ENCODE measurements at regions not wholly inside any gene's neighbourhood (a gene's known extent, or its start where the extent isn't known, plus 50 kb on each side); places are given as distances from the start of the nearest gene placed in this dataset.

- no peak for TF ChIP-seq CTCF (IDR thresholded peaks at IDR 0.05)
- Histone ChIP-seq H3K36me3 (ENCODE audit: control insufficient read depth, insufficient read depth, low read length) (no peaks in the 10 kb centered on the region), H2AFZ (no peak overlapping the region), H3K9ac (no peak overlapping the region), H3K4me2 (ENCODE audit: low read length) (no peak overlapping the region), H3K4me3 (ENCODE audit: low read depth, low read length) (no peak overlapping the region), H3K27me3 (ENCODE audit: control insufficient read depth, insufficient read depth, low read length) (no peaks in the 10 kb centered on the region), H3K79me2 (no peaks in the 10 kb centered on the region), H3K4me1 (no peaks in the 10 kb centered on the region), H3K9me3 (ENCODE audit: control insufficient read depth, low read length) (no peaks in the 10 kb centered on the region), H3K27ac (no peak overlapping the region)
Observed at GRCh38 chr10:60614363-60614762, 163.9 kb upstream of the CDK1 start.

GRCh38 chr10:60613434-60613833 lies 164.8 kb upstream of the CDK1 start:
- no peak for TF ChIP-seq CTCF (IDR thresholded peaks at IDR 0.05)
- H3K4me1 ChIP-seq, result no peaks in the 10 kb centered on the region
- no peak overlapping the region for H3K4me2 ChIP-seq (ENCODE audit: low read length)
- no peaks in the 10 kb centered on the region for H3K36me3 ChIP-seq (ENCODE audit: control insufficient read depth, insufficient read depth, low read length)
- H3K9me3 ChIP-seq (ENCODE audit: control insufficient read depth, low read length), result no peaks in the 10 kb centered on the region
- H3K27me3 ChIP-seq (ENCODE audit: control insufficient read depth, insufficient read depth, low read length), result no peaks in the 10 kb centered on the region
- no peak overlapping the region for H2AFZ ChIP-seq
- no peaks in the 10 kb centered on the region for H3K79me2 ChIP-seq
- H3K27ac ChIP-seq, result no peak overlapping the region
- H3K9ac ChIP-seq, result no peak overlapping the region
- H3K4me3 ChIP-seq (ENCODE audit: low read depth, low read length), result no peak overlapping the region

GRCh38 chr10:60611291-60611747 lies 167.0 kb upstream of the CDK1 start:
- no peaks in the 10 kb centered on the region for H3K9me3 ChIP-seq (ENCODE audit: control insufficient read depth, low read length)
- H2AFZ ChIP-seq, result no peak overlapping the region
- no peaks in the 10 kb centered on the region for H3K27me3 ChIP-seq (ENCODE audit: control insufficient read depth, insufficient read depth, low read length)
- no peak overlapping the region for H3K9ac ChIP-seq
- no peaks in the 10 kb centered on the region for H3K36me3 ChIP-seq (ENCODE audit: control insufficient read depth, insufficient read depth, low read length)
- H3K4me3 ChIP-seq (ENCODE audit: low read depth, low read length), result no peak overlapping the region
- no peaks in the 10 kb centered on the region for H3K79me2 ChIP-seq
- no peak overlapping the region for H3K4me2 ChIP-seq (ENCODE audit: low read length)
- TF ChIP-seq CTCF (IDR thresholded peaks at IDR 0.05), result no peak
- no peaks in the 10 kb centered on the region for H3K4me1 ChIP-seq
- no peak overlapping the region for H3K27ac ChIP-seq

GRCh38 chr10:60607372-60607771 lies 170.9 kb upstream of the CDK1 start:
- no peak overlapping the region for H2AFZ ChIP-seq
- no peaks in the 10 kb centered on the region for H3K9me3 ChIP-seq (ENCODE audit: control insufficient read depth, low read length)
- no peak overlapping the region for H3K4me3 ChIP-seq (ENCODE audit: low read depth, low read length)
- no peaks in the 10 kb centered on the region for H3K27me3 ChIP-seq (ENCODE audit: control insufficient read depth, insufficient read depth, low read length)
- H3K79me2 ChIP-seq, result no peaks in the 10 kb centered on the region
- H3K4me2 ChIP-seq (ENCODE audit: low read length), result no peak overlapping the region
- no peaks in the 10 kb centered on the region for H3K36me3 ChIP-seq (ENCODE audit: control insufficient read depth, insufficient read depth, low read length)
- no peak overlapping the region for H3K9ac ChIP-seq
- H3K4me1 ChIP-seq, result peaks cover 5% of the 10 kb centered on the region
- no peak for TF ChIP-seq CTCF (IDR thresholded peaks at IDR 0.05)
- no peak overlapping the region for H3K27ac ChIP-seq

- Histone ChIP-seq H3K4me2 (ENCODE audit: low read length) (no peak overlapping the region), H3K36me3 (ENCODE audit: control insufficient read depth, insufficient read depth, low read length) (no peaks in the 10 kb centered on the region), H3K4me3 (ENCODE audit: low read depth, low read length) (no peak overlapping the region), H3K27me3 (ENCODE audit: control insufficient read depth, insufficient read depth, low read length) (no peaks in the 10 kb centered on the region), H2AFZ (no peak overlapping the region), H3K4me1 (peaks cover 5% of the 10 kb centered on the region), H3K27ac (no peak overlapping the region), H3K9ac (no peak overlapping the region), H3K79me2 (no peaks in the 10 kb centered on the region), H3K9me3 (ENCODE audit: control insufficient read depth, low read length) (no peaks in the 10 kb centered on the region)
- TF ChIP-seq CTCF (IDR thresholded peaks at IDR 0.05), result no peak
Observed at GRCh38 chr10:60606343-60607080, 171.8 kb upstream of the CDK1 start.
